ENCODE measurements at regions not wholly inside any gene's neighbourhood (a gene's known extent, or its start where the extent isn't known, plus 50 kb on each side); places are given as distances from the start of the nearest gene placed in this dataset.

DNA sequence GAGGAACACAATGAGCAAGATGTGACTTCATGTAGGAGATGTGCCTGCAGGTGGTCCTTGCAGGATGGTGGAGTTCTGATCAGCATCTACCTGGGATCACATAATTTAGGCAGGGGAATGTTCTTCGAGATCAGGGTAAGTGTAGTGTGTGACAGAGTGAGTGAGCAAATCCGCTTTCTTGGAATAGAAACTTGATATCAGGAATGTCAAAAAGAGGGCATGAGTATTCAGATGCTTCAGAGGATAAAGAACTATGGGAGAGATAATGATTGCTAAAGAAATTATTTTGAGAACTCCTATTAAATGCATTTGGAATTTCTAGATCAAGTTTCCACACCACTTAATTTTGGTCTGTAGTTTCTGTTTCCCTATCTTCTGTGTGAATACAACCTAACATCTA, 463.6 kb upstream of the SLC14A2 start:
- no peak for TF ChIP-seq POLR2A (IDR thresholded peaks at IDR 0.05; ENCODE audit: borderline replicate concordance, extremely low read depth, insufficient read depth, insufficient read length)
- TF ChIP-seq, protein P1, sequence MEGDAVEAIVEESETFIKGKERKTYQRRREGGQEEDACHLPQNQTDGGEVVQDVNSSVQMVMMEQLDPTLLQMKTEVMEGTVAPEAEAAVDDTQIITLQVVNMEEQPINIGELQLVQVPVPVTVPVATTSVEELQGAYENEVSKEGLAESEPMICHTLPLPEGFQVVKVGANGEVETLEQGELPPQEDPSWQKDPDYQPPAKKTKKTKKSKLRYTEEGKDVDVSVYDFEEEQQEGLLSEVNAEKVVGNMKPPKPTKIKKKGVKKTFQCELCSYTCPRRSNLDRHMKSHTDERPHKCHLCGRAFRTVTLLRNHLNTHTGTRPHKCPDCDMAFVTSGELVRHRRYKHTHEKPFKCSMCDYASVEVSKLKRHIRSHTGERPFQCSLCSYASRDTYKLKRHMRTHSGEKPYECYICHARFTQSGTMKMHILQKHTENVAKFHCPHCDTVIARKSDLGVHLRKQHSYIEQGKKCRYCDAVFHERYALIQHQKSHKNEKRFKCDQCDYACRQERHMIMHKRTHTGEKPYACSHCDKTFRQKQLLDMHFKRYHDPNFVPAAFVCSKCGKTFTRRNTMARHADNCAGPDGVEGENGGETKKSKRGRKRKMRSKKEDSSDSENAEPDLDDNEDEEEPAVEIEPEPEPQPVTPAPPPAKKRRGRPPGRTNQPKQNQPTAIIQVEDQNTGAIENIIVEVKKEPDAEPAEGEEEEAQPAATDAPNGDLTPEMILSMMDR (IDR thresholded peaks at IDR 0.05 in 2 of 3, conservative IDR thresholded peaks at IDR 0.05 in 1 of 3; ENCODE audit: borderline replicate concordance in 1 of 3, insufficient read depth in 1 of 3, low read depth in 2 of 3, low read length in 2 of 3): no peak
